ENCODE measurements at regions not wholly inside any gene's neighbourhood (a gene's known extent, or its start where the extent isn't known, plus 50 kb on each side); places are given as distances from the start of the nearest gene placed in this dataset.

- H3K36me3 ChIP-seq (ENCODE audit: control insufficient read depth in 2 of 2, insufficient read depth in 1 of 2, low read length in 2 of 2) = no peaks in the 10 kb centered on the region
- no peaks in the 10 kb centered on the region for H3K4me1 ChIP-seq (ENCODE audit: control insufficient read depth, insufficient read depth, low read length)
- TF ChIP-seq ZNF449 (tag by site-specific recombination; IDR thresholded peaks at IDR 0.05) (no peak), ZNF560 (tag by site-specific recombination; IDR thresholded peaks at IDR 0.05; ENCODE audit: borderline replicate concordance) (no peak), ZNF701 (tag by site-specific recombination; IDR thresholded peaks at IDR 0.05) (no peak), PATZ1 (tag by site-specific recombination; IDR thresholded peaks at IDR 0.05) (no peak), ZNF501 (tag by site-specific recombination; IDR thresholded peaks at IDR 0.05) (no peak), GLIS2 (tag by site-specific recombination; IDR thresholded peaks at IDR 0.05) (no peak), ZNF280D (tag by site-specific recombination; IDR thresholded peaks at IDR 0.05) (no peak), ZNF514 (tag by site-specific recombination; IDR thresholded peaks at IDR 0.05) (no peak), ZNF416 (tag by site-specific recombination; IDR thresholded peaks at IDR 0.05) (no peak), ZNF677 (tag by site-specific recombination; IDR thresholded peaks at IDR 0.05) (no peak), ZNF10 (tag by site-specific recombination; IDR thresholded peaks at IDR 0.05) (no peak), ZNF792 (tag by site-specific recombination; IDR thresholded peaks at IDR 0.05) (no peak), ZNF184 (tag by site-specific recombination; IDR thresholded peaks at IDR 0.05) (no peak), ZNF776 (tag by site-specific recombination; IDR thresholded peaks at IDR 0.05; ENCODE audit: borderline replicate concordance) (no peak)
- ChIA-PET POLR2A (no interaction called here), CTCF (interaction anchor here (0.5 kb wide), 1 partner anchor 457 kb away, joined by 3 read pairs; no protein-coding TSS in a partner anchor)
- H3K9me3 ChIP-seq (ENCODE audit: control insufficient read depth, insufficient read depth, low read depth, low read length) = no peaks in the 10 kb centered on the region
- H3K27ac ChIP-seq (ENCODE audit: extremely low read depth, low read depth, low read length) = no peak overlapping the region
- H3K4me3 ChIP-seq (ENCODE audit: low read depth, low read length) = no peak overlapping the region
These were observed 911.8 kb downstream of the FSCB start for GRCh38 chr14:43595096-43595772.

- no peaks in the 10 kb centered on the region for H3K9me3 ChIP-seq (ENCODE audit: control insufficient read depth, insufficient read depth, low read depth, low read length)
- ChIA-PET CTCF (no interaction called here), POLR2A (no interaction called here)
- no peak overlapping the region for H3K27ac ChIP-seq (ENCODE audit: extremely low read depth, low read depth, low read length)
- H3K36me3 ChIP-seq (ENCODE audit: control insufficient read depth in 2 of 2, insufficient read depth in 1 of 2, low read length in 2 of 2) = no peaks in the 10 kb centered on the region
- no peak overlapping the region for H3K4me3 ChIP-seq (ENCODE audit: low read depth, low read length)
- no peaks in the 10 kb centered on the region for H3K4me1 ChIP-seq (ENCODE audit: control insufficient read depth, insufficient read depth, low read length)
- TF ChIP-seq ZNF580 (tag by site-specific recombination; IDR thresholded peaks at IDR 0.05) = no peak
- no peak for TF ChIP-seq ZBTB10 (tag by site-specific recombination; IDR thresholded peaks at IDR 0.05)
- TF ChIP-seq INSM2 (tag by site-specific recombination; IDR thresholded peaks at IDR 0.05) = no peak
- no peak for TF ChIP-seq FEZF1 (tag by site-specific recombination; IDR thresholded peaks at IDR 0.05)
- TF ChIP-seq ZNF2 (tag by site-specific recombination; IDR thresholded peaks at IDR 0.05) = no peak
- no peak for TF ChIP-seq GLIS2 (tag by site-specific recombination; IDR thresholded peaks at IDR 0.05)
- no peak for TF ChIP-seq ZNF776 (tag by site-specific recombination; IDR thresholded peaks at IDR 0.05; ENCODE audit: borderline replicate concordance)
- no peak for TF ChIP-seq ZNF266 (tag by site-specific recombination; IDR thresholded peaks at IDR 0.05; ENCODE audit: low read depth)
- TF ChIP-seq SP3 (tag by site-specific recombination; IDR thresholded peaks at IDR 0.05) = no peak
- TF ChIP-seq ZFHX2 (tag by site-specific recombination; conservative IDR thresholded peaks at IDR 0.05) = no peak
- TF ChIP-seq ZSCAN23 (tag by site-specific recombination; IDR thresholded peaks at IDR 0.05) = no peak
- TF ChIP-seq ZNF132 (tag by site-specific recombination; IDR thresholded peaks at IDR 0.05; ENCODE audit: borderline replicate concordance) = no peak
These were observed 915.3 kb downstream of the FSCB start for GRCh38 chr14:43591776-43592175.

All from HEK293 (cell line).